ENCODE measurements at regions not wholly inside any gene's neighbourhood (a gene's known extent, or its start where the extent isn't known, plus 50 kb on each side); places are given as distances from the start of the nearest gene placed in this dataset.
A peak's percentile ranks its signal among the peaks of the same experiment; 100 is the strongest.

- TF ChIP-seq REST (IDR thresholded peaks at IDR 0.05; ENCODE audit: insufficient replicate concordance, low read depth) (no peak), CTCF (IDR thresholded peaks at IDR 0.05; ENCODE audit: insufficient read depth, low read length) (no peak), SPI1 (IDR thresholded peaks at IDR 0.05; ENCODE audit: borderline replicate concordance, low read depth) (no peak), POLR2AphosphoS5 (IDR thresholded peaks at IDR 0.05; ENCODE audit: low read depth) (no peak), GABPA (IDR thresholded peaks at IDR 0.05; ENCODE audit: low read depth) (no peak)
- DNase-seq (ENCODE audit: low read depth in 1 of 2, low spot score in 1 of 2), result no peak
- Histone ChIP-seq H3K27ac (replicated peaks) (no peak overlapping the region), H3K4me3 (replicated peaks; ENCODE audit: insufficient read depth, low read length) (peak overlapping the region; percentile 46), H3K27me3 (ENCODE audit: insufficient read depth, poor library complexity, severe bottlenecking) (peaks cover 53% of the 10 kb centered on the region)
These were observed 386.8 kb downstream of the BCAT1 start for GRCh38 chr12:24561882-24562770.

GRCh38 chr12:24561411-24561871 lies 387.5 kb downstream of the BCAT1 start:
- no peak overlapping the region for H3K27ac ChIP-seq (replicated peaks)
- TF ChIP-seq POLR2AphosphoS5 (IDR thresholded peaks at IDR 0.05; ENCODE audit: low read depth) (no peak), CTCF (IDR thresholded peaks at IDR 0.05; ENCODE audit: insufficient read depth, low read length) (no peak), SPI1 (IDR thresholded peaks at IDR 0.05; ENCODE audit: borderline replicate concordance, low read depth) (no peak), REST (IDR thresholded peaks at IDR 0.05; ENCODE audit: insufficient replicate concordance, low read depth) (no peak), GABPA (IDR thresholded peaks at IDR 0.05; ENCODE audit: low read depth) (no peak)
- H3K27me3 ChIP-seq (ENCODE audit: insufficient read depth, poor library complexity, severe bottlenecking), result peaks cover 52% of the 10 kb centered on the region
- peak overlapping the region; percentile 46 for H3K4me3 ChIP-seq (replicated peaks; ENCODE audit: insufficient read depth, low read length)
- no peak for DNase-seq (ENCODE audit: low read depth in 1 of 2, low spot score in 1 of 2)

- TF ChIP-seq CTCF (IDR thresholded peaks at IDR 0.05; ENCODE audit: insufficient read depth, low read length) (no peak), POLR2AphosphoS5 (IDR thresholded peaks at IDR 0.05; ENCODE audit: low read depth) (no peak), GABPA (IDR thresholded peaks at IDR 0.05; ENCODE audit: low read depth) (no peak), SPI1 (IDR thresholded peaks at IDR 0.05; ENCODE audit: borderline replicate concordance, low read depth) (no peak), REST (IDR thresholded peaks at IDR 0.05; ENCODE audit: insufficient replicate concordance, low read depth) (no peak)
- Histone ChIP-seq H3K4me3 (replicated peaks; ENCODE audit: insufficient read depth, low read length) (no peak overlapping the region), H3K27ac (replicated peaks) (no peak overlapping the region), H3K27me3 (ENCODE audit: insufficient read depth, poor library complexity, severe bottlenecking) (peaks cover 48% of the 10 kb centered on the region)
- no peak for DNase-seq (ENCODE audit: low read depth in 1 of 2, low spot score in 1 of 2)
These were observed 388.1 kb downstream of the BCAT1 start for GRCh38 chr12:24560831-24561271.
